ENCODE measurements at regions not wholly inside any gene's neighbourhood (a gene's known extent, or its start where the extent isn't known, plus 50 kb on each side); places are given as distances from the start of the nearest gene placed in this dataset.

DNA sequence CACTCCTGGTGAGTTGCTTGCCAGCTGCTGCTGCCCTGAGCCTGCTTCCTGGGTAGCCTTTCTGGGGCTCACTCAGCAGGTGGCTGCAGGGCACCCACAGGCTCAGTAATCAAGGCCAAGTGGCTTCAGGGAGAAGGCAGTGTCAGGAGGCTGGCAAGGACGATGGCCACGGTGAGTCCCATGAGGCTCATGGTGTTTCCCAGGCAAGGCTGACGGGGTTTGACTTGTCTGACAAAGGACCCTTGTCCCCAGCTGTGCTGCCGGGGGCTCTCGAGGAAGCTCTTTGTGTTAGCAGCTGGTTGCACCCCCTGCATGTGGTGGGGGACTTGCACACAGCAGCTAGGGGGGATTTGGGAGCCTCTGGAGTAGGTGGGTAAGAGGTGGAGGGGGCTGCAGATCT, 190.5 kb upstream of the C1orf174 start:
- TF ChIP-seq, protein P1, sequence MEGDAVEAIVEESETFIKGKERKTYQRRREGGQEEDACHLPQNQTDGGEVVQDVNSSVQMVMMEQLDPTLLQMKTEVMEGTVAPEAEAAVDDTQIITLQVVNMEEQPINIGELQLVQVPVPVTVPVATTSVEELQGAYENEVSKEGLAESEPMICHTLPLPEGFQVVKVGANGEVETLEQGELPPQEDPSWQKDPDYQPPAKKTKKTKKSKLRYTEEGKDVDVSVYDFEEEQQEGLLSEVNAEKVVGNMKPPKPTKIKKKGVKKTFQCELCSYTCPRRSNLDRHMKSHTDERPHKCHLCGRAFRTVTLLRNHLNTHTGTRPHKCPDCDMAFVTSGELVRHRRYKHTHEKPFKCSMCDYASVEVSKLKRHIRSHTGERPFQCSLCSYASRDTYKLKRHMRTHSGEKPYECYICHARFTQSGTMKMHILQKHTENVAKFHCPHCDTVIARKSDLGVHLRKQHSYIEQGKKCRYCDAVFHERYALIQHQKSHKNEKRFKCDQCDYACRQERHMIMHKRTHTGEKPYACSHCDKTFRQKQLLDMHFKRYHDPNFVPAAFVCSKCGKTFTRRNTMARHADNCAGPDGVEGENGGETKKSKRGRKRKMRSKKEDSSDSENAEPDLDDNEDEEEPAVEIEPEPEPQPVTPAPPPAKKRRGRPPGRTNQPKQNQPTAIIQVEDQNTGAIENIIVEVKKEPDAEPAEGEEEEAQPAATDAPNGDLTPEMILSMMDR (IDR thresholded peaks at IDR 0.05), result no peak
- TF ChIP-seq POLR2A (IDR thresholded peaks at IDR 0.05) (no peak), EP300 (IDR thresholded peaks at IDR 0.05) (no peak), POLR2AphosphoS5 (IDR thresholded peaks at IDR 0.05) (no peak)
